Activated CD4-positive, alpha-beta T cell treated with anti-CD3 and anti-CD28 coated beads for 1 hour (primary cell): ENCODE measurements at regions not wholly inside any gene's neighbourhood (a gene's known extent, or its start where the extent isn't known, plus 50 kb on each side); places are given as distances from the start of the nearest gene placed in this dataset.
"Not testable (repeated sequence)": the region's sequence is repeated elsewhere in the genome, so short reads cannot be mapped to it uniquely, and the experiment has no call there.

Source experiments
- DNase-seq: peaks from one replicate; pipeline ENCODE4 v3.0.0-alpha.2; 2020

DNA sequence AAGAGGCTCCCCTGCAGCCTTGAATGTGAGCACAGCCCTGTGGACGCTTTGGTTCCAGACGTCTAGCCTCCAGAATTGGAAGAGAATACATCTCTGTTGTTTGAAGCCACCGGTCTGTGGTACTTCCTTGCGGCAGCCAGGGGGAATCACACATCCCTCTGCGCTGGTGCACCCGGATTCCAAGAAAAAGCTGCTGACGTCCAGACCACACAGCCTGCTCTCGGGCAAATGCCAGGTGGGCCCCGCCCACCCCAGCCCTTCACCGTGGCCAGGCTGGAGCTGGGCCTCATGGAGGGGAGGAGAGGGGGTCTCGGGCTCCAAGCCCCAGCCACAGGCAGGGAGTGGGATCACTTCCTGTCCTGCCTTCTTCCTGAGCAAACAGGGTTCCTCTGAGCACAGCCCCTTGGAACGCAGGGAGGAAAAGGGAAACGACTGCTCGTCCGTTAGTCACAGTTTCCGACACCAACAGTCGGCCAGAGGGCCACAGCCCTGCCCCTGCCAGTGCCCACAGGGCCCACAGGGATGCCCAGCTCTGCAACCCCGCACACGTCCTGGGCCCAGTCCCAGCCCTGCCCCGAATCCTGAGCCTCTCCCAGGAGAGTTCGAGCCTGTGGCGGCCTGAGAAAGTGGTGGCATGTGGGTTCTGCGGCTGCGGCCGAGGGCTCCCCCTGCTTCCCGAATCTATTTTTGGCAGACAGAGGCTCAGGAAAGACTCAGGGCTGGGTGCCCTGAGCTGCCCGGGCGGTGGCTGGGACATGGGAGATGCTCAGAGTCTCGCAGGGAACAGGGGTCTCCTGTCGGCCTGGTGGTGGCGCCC, 85.3 kb downstream of the RFLNA start:
- DNase-seq: no peak

GRCh38 chr12:124379379-124379937, 84.6 kb downstream of the RFLNA start:
- no peak for DNase-seq

- no peak for DNase-seq
Observed at GRCh38 chr12:124378926-124379325, 84.0 kb downstream of the RFLNA start.

GRCh38 chr12:124377981-124378509, 83.2 kb downstream of the RFLNA start:
- DNase-seq: no peak

GRCh38 chr12:124376435-124376834, 81.5 kb downstream of the RFLNA start:
- no peak for DNase-seq

- DNase-seq: no peak
Observed at GRCh38 chr12:124375789-124376175, 80.9 kb downstream of the RFLNA start.

GRCh38 chr12:124375141-124375788, 80.4 kb downstream of the RFLNA start:
- DNase-seq: no peak

- DNase-seq: no peak
Observed at GRCh38 chr12:124374567-124374966, 79.7 kb downstream of the RFLNA start.

- DNase-seq: no peak
Observed at GRCh38 chr12:124374147-124374546, 79.3 kb downstream of the RFLNA start.

- not testable (repeated sequence) for DNase-seq
Observed at GRCh38 chr12:124373701-124374100, 78.8 kb downstream of the RFLNA start.

DNA sequence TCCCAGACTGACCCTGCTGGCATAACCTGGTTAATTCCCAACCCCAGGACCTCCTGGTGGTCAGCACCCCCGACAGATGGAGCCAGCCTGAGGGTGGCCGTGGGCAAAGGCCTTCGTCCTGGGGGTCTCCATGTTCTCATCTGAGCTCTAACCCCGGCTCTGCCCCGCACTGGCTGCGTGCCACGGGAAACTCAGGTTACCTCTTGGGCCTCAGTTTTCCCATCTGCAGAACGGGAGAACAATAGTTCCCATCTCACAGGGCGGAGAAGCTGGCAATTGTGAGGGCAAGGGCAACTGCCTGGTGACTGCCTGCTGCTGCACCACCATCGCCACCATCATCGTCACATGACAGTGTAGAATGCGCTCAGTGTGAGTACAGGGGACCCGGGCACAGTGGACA, 77.9 kb downstream of the RFLNA start:
- no peak for DNase-seq

GRCh38 chr12:124371970-124372555, 77.2 kb downstream of the RFLNA start:
- DNase-seq: no peak

DNA sequence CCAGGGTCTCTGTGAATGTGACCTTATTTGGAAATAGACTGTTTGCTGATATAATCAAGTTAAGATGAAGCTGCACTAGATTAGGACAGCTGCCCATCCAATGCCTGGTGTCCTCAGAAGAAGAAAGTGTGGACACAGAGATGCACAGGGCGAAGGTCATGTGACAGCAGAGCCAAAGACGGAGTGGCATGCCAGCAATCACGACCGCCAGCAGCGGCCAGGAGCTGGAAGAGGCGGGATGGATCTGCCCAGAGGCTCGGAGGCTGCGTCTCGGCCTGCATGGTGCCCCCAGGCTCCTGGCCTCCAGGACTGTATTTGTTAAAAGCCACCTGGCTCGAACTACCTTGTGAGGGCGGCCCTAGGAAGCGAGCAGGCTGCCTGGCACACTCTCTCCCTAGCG, 76.5 kb downstream of the RFLNA start:
- DNase-seq: no peak

DNA sequence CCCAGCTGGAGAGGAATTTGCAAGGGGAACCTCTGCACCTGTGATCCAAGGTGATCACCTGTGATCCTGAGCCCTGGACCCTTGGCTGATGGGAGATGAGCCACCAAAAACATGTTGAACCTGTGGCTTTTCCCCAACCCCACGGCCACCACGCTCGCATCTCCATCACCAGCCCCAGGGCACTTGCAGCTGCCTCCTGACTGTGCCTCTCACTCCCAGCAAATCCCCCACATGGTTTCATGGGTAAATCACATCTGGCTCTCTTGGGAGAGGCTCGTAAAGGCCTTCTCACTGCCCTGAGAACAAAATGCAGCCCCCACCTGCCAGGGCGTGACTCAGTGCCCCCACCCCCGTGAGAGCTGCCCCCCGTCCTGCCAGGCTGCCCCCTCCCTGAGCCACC, 76.0 kb downstream of the RFLNA start:
- no peak for DNase-seq

- no peak for DNase-seq
Observed at GRCh38 chr12:124370384-124370783, 75.5 kb downstream of the RFLNA start.

DNA sequence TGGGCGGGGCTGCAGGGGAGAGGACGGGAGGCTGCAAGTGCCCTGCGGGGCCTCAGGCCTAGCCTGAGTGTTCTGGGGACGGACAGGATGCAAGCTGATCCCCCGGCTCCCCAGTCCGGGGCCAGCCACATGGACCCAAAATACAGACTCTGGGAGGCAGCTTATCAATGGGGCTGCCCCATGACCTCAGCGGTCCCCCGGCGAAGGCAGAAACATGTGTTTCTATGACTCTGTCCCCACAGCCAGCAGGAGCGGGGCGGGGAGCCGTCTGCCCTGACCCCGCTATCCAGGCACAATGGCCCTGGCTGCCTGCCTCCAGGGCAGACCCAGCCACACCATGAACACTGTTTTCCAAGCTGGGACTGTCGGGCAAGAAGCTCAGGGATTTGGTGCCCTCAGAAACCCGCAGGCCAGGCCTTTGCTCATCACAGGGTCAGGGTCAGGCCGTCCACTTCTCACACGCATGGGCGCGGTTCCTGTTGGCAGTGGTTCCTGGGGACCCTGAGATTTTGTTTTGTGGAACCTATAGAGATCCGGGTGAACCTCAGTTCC, 75.0 kb downstream of the RFLNA start:
- DNase-seq: no peak

- no peak for DNase-seq
Observed at GRCh38 chr12:124369055-124369826, 74.3 kb downstream of the RFLNA start.

- DNase-seq: no peak
Observed at GRCh38 chr12:124368421-124369032, 73.6 kb downstream of the RFLNA start.

DNA sequence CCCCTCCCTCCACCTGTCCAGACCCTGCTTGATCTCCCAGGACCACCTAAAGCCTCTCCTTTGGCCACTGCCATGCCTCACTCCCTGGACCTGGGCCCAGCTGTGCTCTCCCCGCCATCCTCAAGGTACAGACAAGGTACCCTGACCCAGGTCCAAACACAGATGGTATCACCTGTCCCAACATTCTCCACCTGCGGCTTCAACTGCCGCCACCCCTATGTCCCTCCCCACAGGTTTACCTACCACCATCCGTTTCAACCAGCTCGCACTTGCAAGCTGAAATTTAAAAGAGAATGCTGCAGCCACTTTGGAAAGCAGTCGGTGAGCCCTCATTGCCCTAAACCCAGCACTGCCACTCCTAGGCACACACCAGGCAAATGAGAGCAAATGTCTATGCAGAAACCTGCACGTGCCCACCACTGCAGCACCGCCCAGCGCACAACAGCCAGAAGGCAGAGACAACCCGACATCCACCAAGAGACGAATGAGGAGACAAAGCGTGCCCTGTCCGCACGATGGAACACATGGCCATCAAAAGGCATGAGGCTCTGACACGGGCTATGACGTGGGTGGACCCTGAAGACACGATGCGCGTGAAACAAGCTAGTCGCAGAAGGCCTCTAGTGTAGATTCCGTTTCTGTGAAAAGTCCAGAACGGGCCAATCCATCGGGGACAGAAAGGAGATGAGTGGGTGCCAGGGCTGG, 71.0 kb downstream of the RFLNA start:
- DNase-seq: no peak
